HEK293 (cell line): ENCODE measurements at regions not wholly inside any gene's neighbourhood (a gene's known extent, or its start where the extent isn't known, plus 50 kb on each side); places are given as distances from the start of the nearest gene placed in this dataset.

Experiments used
- CTCF ChIA-PET: fragments of 350-600 bp; formaldehyde crosslinking; extraction: SDS; loops from one replicate; lab custom pipeline; 2021; ENCODE audit warnings: antibody characterized with exemption; lab: Yijun Ruan, JAX
- POLR2A ChIA-PET: fragments of 300-600 bp; formaldehyde crosslinking; extraction: SDS; loops from one replicate; lab custom pipeline; 2020; ENCODE audit warnings: antibody characterized with exemption, inconsistent platforms; lab: Yijun Ruan, JAX
- H3K27ac ChIP-seq: fragments of 200-500 bp; sonication (Bioruptor generic); 2 replicates; pipeline ENCODE4 v1.5.1; 2014; ENCODE audit warnings: low read depth, low read length, control low read depth, inconsistent platforms; ENCODE audit errors: extremely low read depth
- H3K36me3 ChIP-seq, 2 experiments: fragments of 200-500 bp in 1 of 2; sonication (Bioruptor generic) in 1 of 2; 1 replicate in 1 of 2; 2 replicates in 1 of 2; pipeline ENCODE4 v1.5.1; 2014 to 2017; ENCODE audit warnings: inconsistent platforms in 2 of 2, low read length in 2 of 2; ENCODE audit not compliant: control insufficient read depth in 2 of 2, insufficient read depth in 1 of 2
- H3K4me1 ChIP-seq: fragments of 200-500 bp; sonication (Bioruptor generic); 2 replicates; pipeline ENCODE4 v1.5.1; 2014; ENCODE audit warnings: mild to moderate bottlenecking, low read length, inconsistent platforms; ENCODE audit not compliant: control insufficient read depth, insufficient read depth
- H3K4me3 ChIP-seq: 2 replicates; pipeline ENCODE4 v1.5.1; 2011; ENCODE audit warnings: low read depth, mild to moderate bottlenecking, control low read depth, low read length, moderate library complexity
- H3K9me3 ChIP-seq: fragments of 200-500 bp; sonication (Bioruptor generic); 2 replicates; pipeline ENCODE4 v1.5.1; 2014; ENCODE audit warnings: low read depth, low read length, inconsistent platforms; ENCODE audit not compliant: control insufficient read depth, insufficient read depth
- GFI1B ChIP-seq: fragments of 450-650 bp; formaldehyde crosslinking; IDR thresholded peaks from 2 replicates; pipeline ENCODE4 v1.5.1; 2016; ENCODE audit warnings: missing biosample characterization, missing genetic modification characterization
- GLIS1 ChIP-seq: fragments of 450-650 bp; formaldehyde crosslinking; IDR thresholded peaks from 2 replicates; pipeline ENCODE4 v1.5.1; 2016; ENCODE audit warnings: missing biosample characterization, missing genetic modification characterization
- INSM2 ChIP-seq: fragments of 450-650 bp; formaldehyde crosslinking; IDR thresholded peaks from 2 replicates; pipeline ENCODE4 v1.5.1; 2016; ENCODE audit warnings: missing biosample characterization, missing genetic modification characterization
- KLF17 ChIP-seq: fragments of 450-650 bp; formaldehyde crosslinking; IDR thresholded peaks from 2 replicates; pipeline ENCODE4 v1.5.1; 2016; ENCODE audit warnings: missing biosample characterization, missing genetic modification characterization
- MEIS1 ChIP-seq: sonication (generic); formaldehyde crosslinking; IDR thresholded peaks from 2 replicates; pipeline ENCODE4 v1.8.1; 2022; ENCODE audit warnings: missing genetic modification reagents, mild to moderate bottlenecking, borderline replicate concordance
- MZF1 ChIP-seq: fragments of 450-650 bp; formaldehyde crosslinking; IDR thresholded peaks from 2 replicates; pipeline ENCODE4 v1.5.1; 2017; ENCODE audit warnings: missing biosample characterization, missing genetic modification characterization, borderline replicate concordance
- PBX3 ChIP-seq: sonication (generic); formaldehyde crosslinking; IDR thresholded peaks from 2 replicates; pipeline ENCODE4 v1.8.1; 2022; ENCODE audit warnings: mild to moderate bottlenecking, moderate library complexity, missing genetic modification reagents
- PRDM2 ChIP-seq: fragments of 450-650 bp; formaldehyde crosslinking; IDR thresholded peaks from 2 replicates; pipeline ENCODE4 v1.5.1; 2016; ENCODE audit warnings: missing biosample characterization, missing genetic modification characterization, borderline replicate concordance
- SP2 ChIP-seq: fragments of 450-650 bp; formaldehyde crosslinking; IDR thresholded peaks from 2 replicates; pipeline ENCODE4 v1.5.1; 2016; ENCODE audit warnings: missing biosample characterization, missing genetic modification characterization
- SP7 ChIP-seq: fragments of 450-650 bp; formaldehyde crosslinking; IDR thresholded peaks from 2 replicates; pipeline ENCODE4 v1.5.1; 2016; ENCODE audit warnings: missing biosample characterization, missing genetic modification characterization
- WT1 ChIP-seq: fragments of 450-650 bp; formaldehyde crosslinking; IDR thresholded peaks from 2 replicates; pipeline ENCODE4 v1.5.1; 2016; ENCODE audit warnings: missing biosample characterization, missing genetic modification characterization
- ZBTB26 ChIP-seq: fragments of 450-650 bp; formaldehyde crosslinking; optimal IDR thresholded peaks from 2 replicates; pipeline ENCODE3; 2016; ENCODE audit warnings: missing biosample characterization, mild to moderate bottlenecking, missing genetic modification characterization
- ZFHX2 ChIP-seq: fragments of 450-650 bp; formaldehyde crosslinking; conservative IDR thresholded peaks from 2 replicates; pipeline ENCODE4 v1.5.1; 2016; ENCODE audit warnings: missing biosample characterization, missing genetic modification characterization
- ZNF292 ChIP-seq: fragments of 450-650 bp; formaldehyde crosslinking; IDR thresholded peaks from 2 replicates; pipeline ENCODE4 v1.5.1; 2016; ENCODE audit warnings: low read depth, missing biosample characterization, missing genetic modification characterization, borderline replicate concordance
- ZNF391 ChIP-seq: fragments of 450-650 bp; formaldehyde crosslinking; IDR thresholded peaks from 2 replicates; pipeline ENCODE4 v1.5.1; 2016; ENCODE audit warnings: low read depth, missing biosample characterization, missing genetic modification characterization, borderline replicate concordance
- ZNF426 ChIP-seq: fragments of 450-650 bp; formaldehyde crosslinking; IDR thresholded peaks from 2 replicates; pipeline ENCODE4 v1.5.1; 2017; ENCODE audit warnings: missing biosample characterization, missing genetic modification characterization, mild to moderate bottlenecking, inconsistent platforms, moderate library complexity
- ZNF529 ChIP-seq: fragments of 450-650 bp; formaldehyde crosslinking; IDR thresholded peaks from 2 replicates; pipeline ENCODE4 v1.5.1; 2017; ENCODE audit warnings: missing genetic modification characterization, missing biosample characterization; ENCODE audit not compliant: insufficient replicate concordance
- ZNF645 ChIP-seq: fragments of 450-650 bp; formaldehyde crosslinking; IDR thresholded peaks from 2 replicates; pipeline ENCODE4; 2016; ENCODE audit warnings: missing biosample characterization, missing genetic modification characterization
- ZNF660 ChIP-seq: fragments of 450-650 bp; IDR thresholded peaks from 2 replicates; pipeline ENCODE4 v1.5.1; 2018; ENCODE audit warnings: missing biosample characterization, mild to moderate bottlenecking, missing genetic modification characterization
- ZSCAN4 ChIP-seq: fragments of 450-650 bp; formaldehyde crosslinking; IDR thresholded peaks from 2 replicates; pipeline ENCODE4 v1.5.1; 2017; ENCODE audit warnings: missing biosample characterization, missing genetic modification characterization

GRCh38 chr2:236895497-236895896 lies 190.2 kb upstream of the COPS8 start (continued):
- TF ChIP-seq INSM2 = no peak

GRCh38 chr2:236896688-236897087 lies 189.0 kb upstream of the COPS8 start:
- POLR2A ChIA-PET = no interaction called here
- TF ChIP-seq SP2 (tag by site-specific recombination) (no peak), ZNF660 (no peak), GLIS1 (tag by site-specific recombination) (no peak), ZNF391 (tag by site-specific recombination) (no peak), ZNF292 (tag by site-specific recombination) (no peak), WT1 (tag by site-specific recombination) (no peak), GFI1B (tag by site-specific recombination) (no peak), ZBTB26 (tag by site-specific recombination) (no peak), MEIS1 (no peak), ZNF529 (tag by site-specific recombination) (no peak)
- TF ChIP-seq, all 188 proteins: peak for 0
- no peaks in the 10 kb centered on the region for H3K36me3 ChIP-seq
- CTCF ChIA-PET = interaction anchor here (0.6 to 0.7 kb wide), 3 partner anchors 21 to 369 kb away, joined by 3 to 4 read pairs (median 3); no protein-coding TSS in a partner anchor
- no peaks in the 10 kb centered on the region for H3K4me1 ChIP-seq
- H3K4me3 ChIP-seq = no peak overlapping the region
- no peak overlapping the region for H3K27ac ChIP-seq
- H3K9me3 ChIP-seq = no peaks in the 10 kb centered on the region

GRCh38 chr2:236899146-236899545 lies 186.5 kb upstream of the COPS8 start:
- POLR2A ChIA-PET = no interaction called here
- no peaks in the 10 kb centered on the region for H3K4me1 ChIP-seq
- no peaks in the 10 kb centered on the region for H3K36me3 ChIP-seq
- H3K4me3 ChIP-seq = no peak overlapping the region
- CTCF ChIA-PET = no interaction called here
- no peaks in the 10 kb centered on the region for H3K9me3 ChIP-seq
- H3K27ac ChIP-seq = no peak overlapping the region
- TF ChIP-seq ZNF645 (tag by site-specific recombination) = no peak
- no peak for TF ChIP-seq MZF1 (tag by site-specific recombination)
- no peak for TF ChIP-seq ZFHX2 (tag by site-specific recombination)
- no peak for TF ChIP-seq ZSCAN4 (tag by site-specific recombination)
- no peak for TF ChIP-seq ZNF426 (tag by site-specific recombination)
- no peak for TF ChIP-seq KLF17 (tag by site-specific recombination)
- TF ChIP-seq PRDM2 = no peak
- no peak for TF ChIP-seq PBX3 (CRISPR knock-in tag)
- TF ChIP-seq SP7 = no peak
